Endothelial cell of umbilical vein (primary cell): ENCODE measurements at regions not wholly inside any gene's neighbourhood (a gene's known extent, or its start where the extent isn't known, plus 50 kb on each side); places are given as distances from the start of the nearest gene placed in this dataset.
"Not testable (repeated sequence)": the region's sequence is repeated elsewhere in the genome, so short reads cannot be mapped to it uniquely, and the experiment has no call there.

ENCODE experiments used
- BruUV-seq: library from RNA; stranded (reverse); fragments of 400-500 nt; replicated peaks from 2 replicates; lab custom pipeline; 2021; lab: Mats Ljungman, UMichigan
- CTCF ChIA-PET: fragments of 300-600, 350-600 bp; sonication (Branson Sonifier 250); formaldehyde crosslinking; loops from one replicate; lab custom pipeline; 2021; ENCODE audit warnings: antibody characterized with exemption, inconsistent platforms; lab: Charles Lee
- POLR2A ChIA-PET: fragments of 300-600, 350-600 bp; sonication (Branson Sonifier 250); formaldehyde crosslinking; loops from one replicate; lab custom pipeline; 2021; ENCODE audit warnings: antibody characterized with exemption, inconsistent platforms; lab: Charles Lee
- DNase-seq: peaks from one replicate; pipeline ENCODE4 v3.0.0-alpha.2; 2011; ENCODE audit warnings: low read depth, low spot score
- FAIRE-seq: peaks from 2 replicates; lab custom pipeline; 2011; peaks lifted over from hg19 to GRCh38; lab: Jason Lieb, UNC
- H2AFZ ChIP-seq: 2 replicates; pipeline ENCODE4 v1.6.0; 2012; ENCODE audit warnings: low read depth, low read length, control low read depth, inconsistent platforms
- H3K27ac ChIP-seq: 2 replicates; pipeline ENCODE4 v1.5.1; 2011; ENCODE audit warnings: low read depth, mild to moderate bottlenecking, control low read depth, low read length, moderate library complexity; ENCODE audit not compliant: insufficient read depth
- H3K27me3 ChIP-seq, 2 experiments: 2 replicates each; pipeline versions ENCODE4 v1.6.0 to v1.6.1; 2011; ENCODE audit warnings: low read length in 2 of 2, mixed read lengths in 1 of 2; ENCODE audit not compliant: control insufficient read depth in 2 of 2, insufficient read depth in 2 of 2
- H3K36me3 ChIP-seq, 2 experiments: 2 replicates in 1 of 2; 3 replicates in 1 of 2; pipeline ENCODE4 v1.5.1; 2011; ENCODE audit warnings: low read length in 2 of 2, mild to moderate bottlenecking in 1 of 2, moderate library complexity in 1 of 2; ENCODE audit not compliant: control insufficient read depth in 2 of 2, insufficient read depth in 2 of 2; ENCODE audit errors: extremely low read depth in 1 of 2
- H3K4me1 ChIP-seq: 3 replicates; pipeline ENCODE4 v1.5.1; 2011; ENCODE audit warnings: mild to moderate bottlenecking, low read length; ENCODE audit not compliant: control insufficient read depth, insufficient read depth; ENCODE audit errors: extremely low read depth
- H3K4me2 ChIP-seq: 2 replicates; pipeline ENCODE4 v1.6.1; 2011; ENCODE audit warnings: low read length, control low read depth, mixed read lengths; ENCODE audit not compliant: insufficient read depth
- H3K4me3 ChIP-seq, 3 experiments: fragments of 200-600 bp in 1 of 3; sonication (generic), shearing (Covaris generic) in 1 of 3; replicated peaks in 1 of 3; 2 replicates each; pipeline ENCODE4 v1.5.1; 2011 to 2016; ENCODE audit warnings: control low read depth in 3 of 3, low read length in 3 of 3, mild to moderate bottlenecking in 2 of 3, inconsistent platforms in 1 of 3, low read depth in 1 of 3, moderate library complexity in 1 of 3; ENCODE audit not compliant: insufficient read depth in 1 of 3
- H3K79me2 ChIP-seq: 2 replicates; pipeline ENCODE4 v1.6.0; 2012; ENCODE audit warnings: low read length, inconsistent platforms; ENCODE audit not compliant: control insufficient read depth, insufficient read depth
- H3K9ac ChIP-seq: replicated peaks from 2 replicates; pipeline ENCODE3; 2011; ENCODE audit warnings: low read length, control low read depth; ENCODE audit not compliant: insufficient read depth; ENCODE audit errors: extremely low read depth
- H3K9me1 ChIP-seq: replicated peaks from 3 replicates; pipeline ENCODE4 v1.6.0; 2011; ENCODE audit warnings: mild to moderate bottlenecking, low read length; ENCODE audit not compliant: control insufficient read depth, insufficient read depth; ENCODE audit errors: extremely low read depth
- H3K9me3 ChIP-seq: replicated peaks from 2 replicates; pipeline ENCODE4 v1.5.1; 2012; ENCODE audit warnings: low read length, inconsistent platforms; ENCODE audit not compliant: control insufficient read depth, insufficient read depth
- H4K20me1 ChIP-seq: replicated peaks from 2 replicates; pipeline ENCODE3; 2011; ENCODE audit warnings: mild to moderate bottlenecking, low read length; ENCODE audit not compliant: control insufficient read depth, insufficient read depth; ENCODE audit errors: extremely low read depth
- CTCF ChIP-seq, 2 donors: IDR thresholded peaks; 1 replicate in 1 of 2; 2 replicates in 1 of 2; pipeline ENCODE4 v1.5.1; 2011; ENCODE audit warnings: low read length in 2 of 2, mild to moderate bottlenecking in 2 of 2, moderate library complexity in 2 of 2, control low read depth in 1 of 2, inconsistent platforms in 1 of 2, low read depth in 1 of 2; ENCODE audit not compliant: insufficient read depth in 1 of 2; ENCODE audit errors: extremely low read depth in 1 of 2
- EZH2 ChIP-seq: IDR thresholded peaks from 2 replicates; pipeline ENCODE4 v1.6.1; 2012; ENCODE audit warnings: borderline replicate concordance, low read depth, mild to moderate bottlenecking, moderate library complexity, low read length, inconsistent platforms; ENCODE audit not compliant: severe bottlenecking
- FOS ChIP-seq: IDR thresholded peaks from 2 replicates; pipeline ENCODE4 v1.6.1; 2011; ENCODE audit warnings: mild to moderate bottlenecking, low read length, moderate library complexity, borderline replicate concordance; ENCODE audit not compliant: insufficient read depth
- GATA2 ChIP-seq: IDR thresholded peaks from 2 replicates; pipeline ENCODE4 v1.7.0; 2011; ENCODE audit warnings: low read depth, mild to moderate bottlenecking, moderate library complexity, mixed read lengths, low read length; ENCODE audit not compliant: insufficient read length, insufficient read depth
- JUN ChIP-seq: IDR thresholded peaks from 2 replicates; pipeline ENCODE4 v1.6.1; 2011; ENCODE audit warnings: borderline replicate concordance, low read depth; ENCODE audit not compliant: insufficient read length, insufficient read depth
- MAX ChIP-seq: IDR thresholded peaks from 2 replicates; pipeline ENCODE4 v1.6.1; 2011; ENCODE audit not compliant: insufficient read depth, insufficient read length
- MYC ChIP-seq: IDR thresholded peaks from one replicate; pipeline ENCODE4 v1.6.1; 2011; ENCODE audit warnings: mild to moderate bottlenecking, low read depth, low read length
- POLR2A ChIP-seq: IDR thresholded peaks from 2 replicates; pipeline ENCODE4 v1.6.1; 2012; ENCODE audit warnings: low read depth, mild to moderate bottlenecking, control low read depth, low read length
- POLR2AphosphoS5 ChIP-seq: IDR thresholded peaks from 2 replicates; pipeline ENCODE4 v1.6.1; 2012; ENCODE audit warnings: low read depth, mild to moderate bottlenecking, control low read depth, low read length, moderate library complexity; ENCODE audit not compliant: insufficient read depth
- dilution Hi-C: fragments of 300-500 bp; cut with MboI; formaldehyde crosslinking; loops from one replicate; pipeline ENCODE4 v1.15.0; 2019; ENCODE audit warnings: low sequenced_read_pairs; ENCODE audit not compliant: extremely low pct_ligation_motif_present
- intact Hi-C: fragments of 100-400 bp; cut with micrococcal nuclease; formaldehyde crosslinking; loops from one replicate; pipeline ENCODE4 v1.10.0; 2022

- no peak for TF ChIP-seq POLR2A
- TF ChIP-seq CTCF (IDR thresholded peaks at IDR 0.05; ENCODE audit: extremely low read depth in 1 of 2, insufficient read depth in 1 of 2, low read depth in 1 of 2, low read length in 2 of 2), result no peak
- no peak for TF ChIP-seq MYC
- TF ChIP-seq EZH2, result no peak
- TF ChIP-seq JUN, result no peak
- no peak for TF ChIP-seq POLR2AphosphoS5
- no peak for TF ChIP-seq MAX
- no peak for TF ChIP-seq GATA2
- TF ChIP-seq FOS, result no peak
- no peak overlapping the region for H3K4me3 ChIP-seq
- BruUV-seq, result no TSS peak
- H3K4me2 ChIP-seq, result no peak overlapping the region
- intact Hi-C loops (no loop called here), dilution Hi-C loops (no loop called here)
- no peaks in the 10 kb centered on the region for H3K4me1 ChIP-seq
- no peak overlapping the region for H3K27ac ChIP-seq
- ChIA-PET POLR2A (no interaction called here), CTCF (interaction anchor here (1.5 kb wide), 1 partner anchor 21 kb away, joined by 3 read pairs; no protein-coding TSS in a partner anchor)
- no peaks in the 10 kb centered on the region for H3K9me1 ChIP-seq
- peaks cover 0 to 2% of the 10 kb centered on the region in 2 experiments for H3K27me3 ChIP-seq
- no peak overlapping the region for H3K9ac ChIP-seq
- no peak overlapping the region for H2AFZ ChIP-seq
- H3K79me2 ChIP-seq, result no peaks in the 10 kb centered on the region
- H3K36me3 ChIP-seq, result no peaks in the 10 kb centered on the region
- DNase-seq (no peak), FAIRE-seq (no peak)
- H4K20me1 ChIP-seq, result no peaks in the 10 kb centered on the region
- H3K9me3 ChIP-seq, result no peaks in the 10 kb centered on the region
These were observed 89.7 kb downstream of the ASCL4 start for GRCh38 chr12:107864235-107864634.

- H3K27ac ChIP-seq, H3K4me1 ChIP-seq, BruUV-seq, POLR2A ChIA-PET, dilution Hi-C loops, H3K9me3 ChIP-seq, H3K9me1 ChIP-seq, H3K4me2 ChIP-seq, H3K79me2 ChIP-seq, H4K20me1 ChIP-seq, H3K4me3 ChIP-seq, CTCF ChIA-PET, intact Hi-C loops, DNase-seq, H3K27me3 ChIP-seq, H2AFZ ChIP-seq, FAIRE-seq, H3K9ac ChIP-seq, H3K36me3 ChIP-seq: not testable (repeated sequence)
These were observed 90.2 kb downstream of the ASCL4 start for GRCh38 chr12:107864727-107865126.
